IMR-90 (cell line): ENCODE measurements at regions not wholly inside any gene's neighbourhood (a gene's known extent, or its start where the extent isn't known, plus 50 kb on each side); places are given as distances from the start of the nearest gene placed in this dataset.

Experiments used
- ATAC-seq: fragments of 200-7000 bp; cut with Tn5 transposase; 2 replicates; pipeline ENCODE4 v1.9.1; 2020; ENCODE audit warnings: low read depth, mild to moderate bottlenecking, moderate library complexity
- BruUV-seq: library from RNA; stranded (reverse); fragments of 400-500 nt; replicated peaks from 2 replicates; lab custom pipeline; 2021; lab: Mats Ljungman, UMichigan
- CTCF ChIA-PET: fragments of 300-600 bp; formaldehyde crosslinking; extraction: SDS; loops from one replicate; lab custom pipeline; 2021; ENCODE audit warnings: antibody characterized with exemption; lab: Yijun Ruan, JAX
- POLR2A ChIA-PET: fragments of 300-600 bp; sonication (Branson Sonifier 250); formaldehyde crosslinking; loops from one replicate; lab custom pipeline; 2022; ENCODE audit warnings: antibody characterized with exemption; ENCODE audit not compliant: unreplicated experiment; lab: Charles Lee
- DNase-seq: peaks from one replicate; pipeline ENCODE4 v3.0.0; 2013
- H2AFZ ChIP-seq: replicated peaks from 2 replicates; pipeline ENCODE3; 2013; ENCODE audit warnings: low read length, mild to moderate bottlenecking; ENCODE audit not compliant: poor library complexity
- H2AK5ac ChIP-seq: 2 replicates; pipeline ENCODE4 v1.6.1; 2013; ENCODE audit warnings: low read depth, low read length, inconsistent platforms
- H2AK9ac ChIP-seq: replicated peaks from 2 replicates; pipeline ENCODE3; 2013; ENCODE audit warnings: mild to moderate bottlenecking, low read depth, low read length, moderate library complexity; ENCODE audit not compliant: poor library complexity
- H2BK120ac ChIP-seq: 2 replicates; pipeline ENCODE4 v1.6.1; 2013; ENCODE audit warnings: low read depth, low read length, inconsistent platforms
- H2BK15ac ChIP-seq: 3 replicates; pipeline ENCODE4 v1.6.1; 2013; ENCODE audit warnings: low read depth, low read length, inconsistent platforms
- H2BK20ac ChIP-seq: 2 replicates; pipeline ENCODE4 v1.6.1; 2013; ENCODE audit warnings: low read depth, mild to moderate bottlenecking, inconsistent platforms, low read length, moderate library complexity
- H2BK5ac ChIP-seq: 2 replicates; pipeline ENCODE4 v1.6.1; 2013; ENCODE audit warnings: mild to moderate bottlenecking, low read depth, low read length, inconsistent platforms; ENCODE audit not compliant: poor library complexity, severe bottlenecking
- H3K14ac ChIP-seq: replicated peaks from 2 replicates; pipeline ENCODE4 v1.6.1; 2013; ENCODE audit warnings: low read depth, low read length, inconsistent platforms
- H3K18ac ChIP-seq: 2 replicates; pipeline ENCODE4 v1.6.1; 2013; ENCODE audit warnings: low read depth, low read length, control low read depth
- H3K23ac ChIP-seq: 2 replicates; pipeline ENCODE4 v1.6.1; 2013; ENCODE audit warnings: low read depth, low read length, inconsistent platforms
- H3K27ac ChIP-seq: 2 replicates; pipeline ENCODE4 v1.5.1; 2013; ENCODE audit warnings: mild to moderate bottlenecking, control low read depth, low read length; ENCODE audit not compliant: insufficient read depth
- H3K27me3 ChIP-seq: 2 replicates; pipeline ENCODE4 v1.6.1; 2013; ENCODE audit warnings: low read length; ENCODE audit not compliant: control insufficient read depth, insufficient read depth
- H3K36me3 ChIP-seq: 2 replicates; pipeline ENCODE4 v1.6.1; 2013; ENCODE audit warnings: low read length, mixed read lengths; ENCODE audit not compliant: control insufficient read depth, insufficient read depth
- H3K4ac ChIP-seq: 2 replicates; pipeline ENCODE4 v1.6.1; 2013; ENCODE audit warnings: low read depth, low read length, inconsistent platforms
- H3K4me1 ChIP-seq: 2 replicates; pipeline ENCODE4 v1.6.1; 2013; ENCODE audit warnings: low read length, mixed read lengths; ENCODE audit not compliant: control insufficient read depth, insufficient read depth
- H3K4me2 ChIP-seq: 2 replicates; pipeline ENCODE4 v1.6.1; 2013; ENCODE audit warnings: low read depth, mild to moderate bottlenecking, control low read depth, low read length, moderate library complexity
- H3K4me3 ChIP-seq: 2 replicates; pipeline ENCODE4 v1.5.1; 2013; ENCODE audit warnings: low read depth, mild to moderate bottlenecking, control low read depth, low read length, moderate library complexity; ENCODE audit not compliant: insufficient read depth
- H3K56ac ChIP-seq: 2 replicates; pipeline ENCODE4 v1.6.1; 2013; ENCODE audit warnings: low read length, inconsistent platforms; ENCODE audit not compliant: insufficient read depth; ENCODE audit errors: extremely low read depth
- H3K79me1 ChIP-seq, 2 experiments: 2 replicates each; pipeline ENCODE4 v1.6.1; 2013; ENCODE audit warnings: low read length in 2 of 2, inconsistent platforms in 1 of 2, low read depth in 1 of 2
- H3K9ac ChIP-seq: 2 replicates; pipeline ENCODE4 v1.6.1; 2013; ENCODE audit warnings: low read depth, low read length, control low read depth
- H3K9me1 ChIP-seq: 2 replicates; pipeline ENCODE4 v1.6.1; 2013; ENCODE audit warnings: low read length, inconsistent platforms; ENCODE audit not compliant: insufficient read depth
- H3K9me3 ChIP-seq: 2 replicates; pipeline ENCODE4 v1.6.1; 2013; ENCODE audit warnings: low read length; ENCODE audit not compliant: control insufficient read depth, insufficient read depth
- H4K20me1 ChIP-seq: 2 replicates; pipeline ENCODE4 v1.6.1; 2013; ENCODE audit warnings: low read length, inconsistent platforms; ENCODE audit not compliant: insufficient read depth
- H4K5ac ChIP-seq: 2 replicates; pipeline ENCODE4 v1.6.1; 2013; ENCODE audit warnings: mild to moderate bottlenecking, low read depth, low read length, control low read depth
- H4K8ac ChIP-seq, 2 experiments: 2 replicates each; pipeline ENCODE4 v1.6.1; 2013; ENCODE audit warnings: low read depth in 2 of 2, low read length in 2 of 2, control low read depth in 1 of 2, inconsistent platforms in 1 of 2
- H4K91ac ChIP-seq: 2 replicates; pipeline ENCODE4 v1.6.1; 2013; ENCODE audit warnings: low read depth, low read length, inconsistent platforms; ENCODE audit not compliant: insufficient read depth
- BHLHE40 ChIP-seq: fragments of 150-350 bp; IDR thresholded peaks from 2 replicates; pipeline ENCODE4 v1.6.1; 2016; ENCODE audit warnings: mild to moderate bottlenecking, low read depth, low read length
- CEBPB ChIP-seq: IDR thresholded peaks from 2 replicates; pipeline ENCODE4 v1.6.1; 2012; ENCODE audit warnings: low read depth, low read length, improper control_type of control experiment
- CHD1 ChIP-seq: IDR thresholded peaks from 2 replicates; pipeline ENCODE4 v1.6.1; 2012; ENCODE audit warnings: low read depth, low read length, improper control_type of control experiment
- FOS ChIP-seq: fragments of 150-350 bp; IDR thresholded peaks from 2 replicates; pipeline ENCODE4 v1.6.1; 2016; ENCODE audit warnings: low read depth, low read length
- MAFK ChIP-seq: IDR thresholded peaks from 2 replicates; pipeline ENCODE4 v1.6.1; 2012; ENCODE audit warnings: low read depth, low read length, improper control_type of control experiment
- MAZ ChIP-seq: IDR thresholded peaks from 2 replicates; pipeline ENCODE4 v1.6.1; 2012; ENCODE audit warnings: low read depth, mild to moderate bottlenecking, low read length, improper control_type of control experiment, moderate library complexity, borderline replicate concordance
- MXI1 ChIP-seq: IDR thresholded peaks from 2 replicates; pipeline ENCODE4 v1.6.1; 2012; ENCODE audit warnings: low read depth, mild to moderate bottlenecking, low read length, moderate library complexity, borderline replicate concordance
- NFE2L2 ChIP-seq: fragments of 150-350 bp; IDR thresholded peaks from 2 replicates; pipeline ENCODE4 v1.6.1; 2016; ENCODE audit warnings: low read depth, mild to moderate bottlenecking, low read length
- POLR2A ChIP-seq: IDR thresholded peaks from 2 replicates; pipeline ENCODE4 v1.6.1; 2012; ENCODE audit warnings: mild to moderate bottlenecking, low read depth, low read length
- RAD21 ChIP-seq: IDR thresholded peaks from 2 replicates; pipeline ENCODE4 v1.6.1; 2012; ENCODE audit warnings: low read length, improper control_type of control experiment
- RCOR1 ChIP-seq: IDR thresholded peaks from 2 replicates; pipeline ENCODE4 v1.6.1; 2012; ENCODE audit warnings: mild to moderate bottlenecking, low read length, improper control_type of control experiment; ENCODE audit not compliant: insufficient replicate concordance
- RFX5 ChIP-seq: IDR thresholded peaks from 2 replicates; pipeline ENCODE4 v1.8.0; 2012; ENCODE audit warnings: low read depth, mild to moderate bottlenecking, low read length, moderate library complexity
- SMC3 ChIP-seq: fragments of 150-350 bp; IDR thresholded peaks from 2 replicates; pipeline ENCODE4 v1.6.1; 2016; ENCODE audit warnings: low read depth, mild to moderate bottlenecking, antibody characterized with exemption, low read length, moderate library complexity
- WGBS, 2 experiments: methylation state at CpG; one replicate each; pipeline versions ENCODE4 v1.1.5 to v1.1.7; 2013; ENCODE audit warnings: missing lambda C conversion rate in 2 of 2; ENCODE audit not compliant: insufficient read length in 1 of 2; ENCODE audit errors: extremely low coverage in 2 of 2; 5-methylcytosine and 5-hydroxymethylcytosine counted together
- dilution Hi-C: fragments of 300-500 bp; cut with HindIII; formaldehyde crosslinking; loops from one replicate; pipeline ENCODE4 v1.14.3; 2018; ENCODE audit warnings: low sequenced_read_pairs; ENCODE audit not compliant: unreplicated experiment
- in situ Hi-C: fragments of 300-500 bp; cut with MboI; formaldehyde crosslinking; loops from 3 replicates; pipeline ENCODE4 v1.14.3; 2019; ENCODE audit warnings: low sequenced_read_pairs, inconsistent platforms, mixed read lengths
- intact Hi-C: fragments of 100-400 bp; cut with micrococcal nuclease; formaldehyde crosslinking; loops from 2 replicates; pipeline ENCODE4 v1.10.0; 2022
- TF ChIP-seq, protein P1 (sequence below): conservative IDR thresholded peaks from 2 replicates; pipeline ENCODE4 v1.5.1; 2012; ENCODE audit warnings: mild to moderate bottlenecking, low read depth, low read length, improper control_type of control experiment
- TF ChIP-seq, protein P2 (sequence below): fragments of 150-350 bp; IDR thresholded peaks from 2 replicates; pipeline ENCODE4 v1.6.1; 2016; ENCODE audit warnings: low read depth, mild to moderate bottlenecking, low read length, moderate library complexity, borderline replicate concordance
- TF ChIP-seq, protein P3 (sequence below): fragments of 150-350 bp; IDR thresholded peaks from 2 replicates; pipeline ENCODE4 v1.6.1; 2017; ENCODE audit warnings: mild to moderate bottlenecking, antibody characterized with exemption, low read length, low read depth

DNA sequence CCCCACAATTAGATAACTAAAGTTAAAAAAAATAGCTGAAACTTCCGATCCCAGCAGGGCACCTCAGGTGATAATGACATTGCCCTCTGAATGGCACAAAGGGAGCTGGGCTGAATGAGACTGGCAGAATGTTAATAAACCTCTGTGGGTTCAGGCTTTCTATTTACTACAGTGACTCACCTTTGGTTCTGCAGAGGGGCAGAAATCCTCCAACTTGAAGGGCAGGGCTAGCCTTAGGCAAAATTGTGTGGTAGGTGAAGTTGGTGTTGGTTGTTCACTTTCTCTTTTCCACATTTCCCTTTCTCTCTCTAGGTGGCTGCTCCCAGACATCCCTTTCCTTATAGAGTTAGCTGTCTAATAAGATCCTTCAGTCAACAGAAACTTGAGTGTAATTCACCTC is 625.2 kb downstream of the EPM2A start:
- ATAC-seq (no peak), DNase-seq (no peak)
- Histone ChIP-seq H3K27me3 (no peaks in the 10 kb centered on the region; the same call in 1 of the 2 replicates), H3K36me3 (no peaks in the 10 kb centered on the region), H3K18ac (no peak overlapping the region), H3K4ac (no peak overlapping the region), H3K9ac (no peak overlapping the region), H3K27ac (no peak overlapping the region), H2AK9ac (no peak overlapping the region), H4K91ac (no peak overlapping the region), H3K4me3 (no peak overlapping the region), H2AFZ (no peak overlapping the region), H4K20me1 (no peaks in the 10 kb centered on the region), H2BK120ac (no peak overlapping the region), H3K9me1 (no peaks in the 10 kb centered on the region), H3K14ac (no peak overlapping the region), H2AK5ac (no peak overlapping the region), H4K8ac (no peak overlapping the region), H3K4me2 (no peak overlapping the region), H4K5ac (no peak overlapping the region), H3K79me1 (no peaks in the 10 kb centered on the region), H2BK5ac (no peak overlapping the region), H2BK15ac (no peak overlapping the region), H3K56ac (no peak overlapping the region), H3K4me1 (peaks cover 2% of the 10 kb centered on the region; the same call in 1 of the 2 replicates), H2BK20ac (no peak overlapping the region), H3K9me3 (no peaks in the 10 kb centered on the region), H3K23ac (no peak overlapping the region)
- no TSS peak for BruUV-seq
- dilution Hi-C loops, result no loop called here
- no peak for TF ChIP-seq RFX5
- TF ChIP-seq BHLHE40, result no peak
- TF ChIP-seq, protein P1, sequence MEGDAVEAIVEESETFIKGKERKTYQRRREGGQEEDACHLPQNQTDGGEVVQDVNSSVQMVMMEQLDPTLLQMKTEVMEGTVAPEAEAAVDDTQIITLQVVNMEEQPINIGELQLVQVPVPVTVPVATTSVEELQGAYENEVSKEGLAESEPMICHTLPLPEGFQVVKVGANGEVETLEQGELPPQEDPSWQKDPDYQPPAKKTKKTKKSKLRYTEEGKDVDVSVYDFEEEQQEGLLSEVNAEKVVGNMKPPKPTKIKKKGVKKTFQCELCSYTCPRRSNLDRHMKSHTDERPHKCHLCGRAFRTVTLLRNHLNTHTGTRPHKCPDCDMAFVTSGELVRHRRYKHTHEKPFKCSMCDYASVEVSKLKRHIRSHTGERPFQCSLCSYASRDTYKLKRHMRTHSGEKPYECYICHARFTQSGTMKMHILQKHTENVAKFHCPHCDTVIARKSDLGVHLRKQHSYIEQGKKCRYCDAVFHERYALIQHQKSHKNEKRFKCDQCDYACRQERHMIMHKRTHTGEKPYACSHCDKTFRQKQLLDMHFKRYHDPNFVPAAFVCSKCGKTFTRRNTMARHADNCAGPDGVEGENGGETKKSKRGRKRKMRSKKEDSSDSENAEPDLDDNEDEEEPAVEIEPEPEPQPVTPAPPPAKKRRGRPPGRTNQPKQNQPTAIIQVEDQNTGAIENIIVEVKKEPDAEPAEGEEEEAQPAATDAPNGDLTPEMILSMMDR, result no peak
- TF ChIP-seq RCOR1, result no peak
- no peak for TF ChIP-seq RAD21
- TF ChIP-seq, protein P2, sequence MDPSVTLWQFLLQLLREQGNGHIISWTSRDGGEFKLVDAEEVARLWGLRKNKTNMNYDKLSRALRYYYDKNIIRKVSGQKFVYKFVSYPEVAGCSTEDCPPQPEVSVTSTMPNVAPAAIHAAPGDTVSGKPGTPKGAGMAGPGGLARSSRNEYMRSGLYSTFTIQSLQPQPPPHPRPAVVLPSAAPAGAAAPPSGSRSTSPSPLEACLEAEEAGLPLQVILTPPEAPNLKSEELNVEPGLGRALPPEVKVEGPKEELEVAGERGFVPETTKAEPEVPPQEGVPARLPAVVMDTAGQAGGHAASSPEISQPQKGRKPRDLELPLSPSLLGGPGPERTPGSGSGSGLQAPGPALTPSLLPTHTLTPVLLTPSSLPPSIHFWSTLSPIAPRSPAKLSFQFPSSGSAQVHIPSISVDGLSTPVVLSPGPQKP, result no peak
- TF ChIP-seq FOS, result no peak
- no peak for TF ChIP-seq MAFK
- TF ChIP-seq, protein P3, sequence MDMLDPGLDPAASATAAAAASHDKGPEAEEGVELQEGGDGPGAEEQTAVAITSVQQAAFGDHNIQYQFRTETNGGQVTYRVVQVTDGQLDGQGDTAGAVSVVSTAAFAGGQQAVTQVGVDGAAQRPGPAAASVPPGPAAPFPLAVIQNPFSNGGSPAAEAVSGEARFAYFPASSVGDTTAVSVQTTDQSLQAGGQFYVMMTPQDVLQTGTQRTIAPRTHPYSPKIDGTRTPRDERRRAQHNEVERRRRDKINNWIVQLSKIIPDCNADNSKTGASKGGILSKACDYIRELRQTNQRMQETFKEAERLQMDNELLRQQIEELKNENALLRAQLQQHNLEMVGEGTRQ, result no peak
- TF ChIP-seq MAZ, result no peak
- TF ChIP-seq CEBPB, result no peak
- TF ChIP-seq MXI1, result no peak
- no peak for TF ChIP-seq POLR2A
- no peak for TF ChIP-seq NFE2L2
- no peak for TF ChIP-seq SMC3
- no peak for TF ChIP-seq CHD1
- in situ Hi-C loops, result no loop called here
- intact Hi-C loops, result no loop called here
- ChIA-PET CTCF (interaction anchor here (1.2 kb wide), 1 partner anchor 10 kb away, joined by 5 read pairs; no protein-coding TSS in a partner anchor), POLR2A (no interaction called here)
- WGBS, 2 experiments, result no CpG with 5 or more reads among the region's 1 CpG
